Caco-2 (cell line): ENCODE measurements at regions not wholly inside any gene's neighbourhood (a gene's known extent, or its start where the extent isn't known, plus 50 kb on each side); places are given as distances from the start of the nearest gene placed in this dataset.

Experiments used
- BruUV-seq: library from RNA; stranded (reverse); fragments of 400-500 nt; replicated peaks from 2 replicates; lab custom pipeline; 2021; lab: Mats Ljungman, UMichigan
- CTCF ChIA-PET: fragments of 300-600 bp; sonication (Branson Sonifier 250); formaldehyde crosslinking; loops from one replicate; lab custom pipeline; 2022; ENCODE audit warnings: antibody characterized with exemption; lab: Charles Lee
- POLR2A ChIA-PET: fragments of 300-600 bp; sonication (Branson Sonifier 250); formaldehyde crosslinking; loops from one replicate; lab custom pipeline; 2022; ENCODE audit warnings: antibody characterized with exemption; lab: Charles Lee
- DNase-seq, 2 experiments: peaks; one replicate each; pipeline versions ENCODE4 v3.0.0 to v3.0.0-alpha.2; 2020 to 2022
- H3K27me3 ChIP-seq: replicated peaks from 2 replicates; pipeline ENCODE4 v1.6.0; 2011; ENCODE audit warnings: low read length; ENCODE audit not compliant: control insufficient read depth, insufficient read depth
- H3K36me3 ChIP-seq: 2 replicates; pipeline ENCODE4 v1.5.1; 2011; ENCODE audit warnings: low read length; ENCODE audit not compliant: control insufficient read depth, insufficient read depth
- H3K4me1 ChIP-seq: fragments of 250-450 bp; sonication (Bioruptor Pico); 2 replicates; pipeline ENCODE4 v1.5.1; 2020; ENCODE audit warnings: mild to moderate bottlenecking
- H3K4me3 ChIP-seq: 2 replicates; pipeline ENCODE4 v1.5.1; 2011; ENCODE audit warnings: low read depth, mild to moderate bottlenecking, control low read depth, low read length
- H3K9me3 ChIP-seq: fragments of 250-450 bp; sonication (Bioruptor Pico); 2 replicates; pipeline ENCODE4 v1.5.1; 2020; ENCODE audit warnings: mild to moderate bottlenecking, moderate library complexity
- H3K27ac Mint-ChIP-seq: one replicate; pipeline ENCODE4 v1.8.0; 2022; ENCODE audit warnings: mixed read lengths; ENCODE audit not compliant: unreplicated experiment
- H3K27me3 Mint-ChIP-seq: one replicate; pipeline ENCODE4 v1.8.0; 2022; ENCODE audit warnings: mixed read lengths; ENCODE audit not compliant: insufficient read depth, unreplicated experiment
- H3K36me3 Mint-ChIP-seq: one replicate; pipeline ENCODE4 v1.8.0; 2022; ENCODE audit warnings: mild to moderate bottlenecking, mixed read lengths; ENCODE audit not compliant: insufficient read depth, unreplicated experiment
- H3K4me1 Mint-ChIP-seq: one replicate; pipeline ENCODE4 v1.8.0; 2022; ENCODE audit warnings: low read depth, mixed read lengths; ENCODE audit not compliant: unreplicated experiment
- H3K4me3 Mint-ChIP-seq: one replicate; pipeline ENCODE4 v1.8.0; 2022; ENCODE audit warnings: mild to moderate bottlenecking, moderate library complexity, mixed read lengths; ENCODE audit not compliant: unreplicated experiment
- H3K9me3 Mint-ChIP-seq: one replicate; pipeline ENCODE4 v1.8.0; 2022; ENCODE audit warnings: mixed read lengths; ENCODE audit not compliant: unreplicated experiment
- CTCF ChIP-seq, 2 experiments: fragments of 200-600 bp in 1 of 2; IDR thresholded peaks; 1 replicate in 1 of 2; 2 replicates in 1 of 2; pipeline versions ENCODE4 v1.5.1 to v1.8.0; 2011 to 2022; ENCODE audit warnings: antibody characterized with exemption in 1 of 2, control low read depth in 1 of 2, inconsistent platforms in 1 of 2, low read depth in 1 of 2, low read length in 1 of 2, mild to moderate bottlenecking in 1 of 2, moderate library complexity in 1 of 2; ENCODE audit not compliant: insufficient read depth in 1 of 2, severe bottlenecking in 1 of 2, unreplicated experiment in 1 of 2
- intact Hi-C: fragments of 100-400 bp; cut with micrococcal nuclease; formaldehyde crosslinking; loops from one replicate; pipeline ENCODE4 v1.10.0; 2022; ENCODE audit not compliant: unreplicated experiment

GRCh38 chr15:37638691-37639090 is 295.7 kb upstream of the TMCO5A start:
- no peaks in the 10 kb centered on the region for H3K36me3 Mint-ChIP-seq
- POLR2A ChIA-PET, result no interaction called here
- intact Hi-C loops, result no loop called here
- no peaks in the 10 kb centered on the region for H3K4me1 Mint-ChIP-seq
- no TSS peak for BruUV-seq
- DNase-seq, result no peak
- H3K4me1 ChIP-seq, result no peaks in the 10 kb centered on the region
- H3K4me3 ChIP-seq, result no peak overlapping the region
- no peak for TF ChIP-seq CTCF (IDR thresholded peaks at IDR 0.05; ENCODE audit: insufficient read depth in 1 of 2, low read depth in 1 of 2, low read length in 1 of 2, severe bottlenecking in 1 of 2, unreplicated experiment in 1 of 2)
- CTCF ChIA-PET, result no interaction called here
- H3K36me3 ChIP-seq, result no peaks in the 10 kb centered on the region
- H3K9me3 ChIP-seq, result no peaks in the 10 kb centered on the region
- H3K9me3 Mint-ChIP-seq, result no peaks in the 10 kb centered on the region
- H3K27me3 Mint-ChIP-seq, result peaks cover 4% of the 10 kb centered on the region
- no peak overlapping the region for H3K4me3 Mint-ChIP-seq
- H3K27ac Mint-ChIP-seq, result no peak overlapping the region
- no peaks in the 10 kb centered on the region for H3K27me3 ChIP-seq

- BruUV-seq, result no TSS peak
- DNase-seq, result no peak
- Histone ChIP-seq H3K9me3 (no peaks in the 10 kb centered on the region; the same call in 1 of the 2 replicates), H3K27me3 (no peaks in the 10 kb centered on the region), H3K4me1 (no peaks in the 10 kb centered on the region), H3K36me3 (no peaks in the 10 kb centered on the region), H3K4me3 (no peak overlapping the region)
- intact Hi-C loops, result no loop called here
- TF ChIP-seq CTCF (IDR thresholded peaks at IDR 0.05; ENCODE audit: insufficient read depth in 1 of 2, low read depth in 1 of 2, low read length in 1 of 2, severe bottlenecking in 1 of 2, unreplicated experiment in 1 of 2), result no peak
- Mint-ChIP-seq H3K27me3 (no peaks in the 10 kb centered on the region), H3K9me3 (peaks cover 7% of the 10 kb centered on the region), H3K27ac (no peak overlapping the region), H3K36me3 (no peaks in the 10 kb centered on the region), H3K4me3 (no peak overlapping the region), H3K4me1 (no peaks in the 10 kb centered on the region)
- CTCF ChIA-PET, result interaction anchor here (1.0 kb wide), 1 partner anchor 448 kb away, joined by 3 read pairs; no protein-coding TSS in a partner anchor
- POLR2A ChIA-PET, result no interaction called here
These were observed 281.6 kb upstream of the TMCO5A start for GRCh38 chr15:37652646-37653417.

- H3K4me1 ChIP-seq, result no peaks in the 10 kb centered on the region
- no peak overlapping the region for H3K4me3 ChIP-seq
- POLR2A ChIA-PET, result no interaction called here
- CTCF ChIA-PET, result no interaction called here
- Mint-ChIP-seq H3K27me3 (peaks cover 3% of the 10 kb centered on the region), H3K9me3 (no peaks in the 10 kb centered on the region), H3K4me1 (no peaks in the 10 kb centered on the region), H3K4me3 (no peak overlapping the region), H3K36me3 (no peaks in the 10 kb centered on the region), H3K27ac (no peak overlapping the region)
- intact Hi-C loops, result no loop called here
- no peak for TF ChIP-seq CTCF (IDR thresholded peaks at IDR 0.05; ENCODE audit: insufficient read depth in 1 of 2, low read depth in 1 of 2, low read length in 1 of 2, severe bottlenecking in 1 of 2, unreplicated experiment in 1 of 2)
- no TSS peak for BruUV-seq
- no peaks in the 10 kb centered on the region for H3K9me3 ChIP-seq
- H3K36me3 ChIP-seq, result no peaks in the 10 kb centered on the region
- DNase-seq, result no peak
- no peaks in the 10 kb centered on the region for H3K27me3 ChIP-seq
These were observed 256.3 kb upstream of the TMCO5A start for GRCh38 chr15:37678124-37678523.
